ENCODE measurements at regions not wholly inside any gene's neighbourhood (a gene's known extent, or its start where the extent isn't known, plus 50 kb on each side); places are given as distances from the start of the nearest gene placed in this dataset.

- TF ChIP-seq USF2 (IDR thresholded peaks at IDR 0.05; ENCODE audit: borderline replicate concordance, low read depth, low read length) (no peak), SMC3 (IDR thresholded peaks at IDR 0.05; ENCODE audit: low read depth, low read length) (no peak), MXI1 (IDR thresholded peaks at IDR 0.05; ENCODE audit: low read depth, low read length) (no peak), GABPA (IDR thresholded peaks at IDR 0.05; ENCODE audit: low read depth) (no peak), CTCF (IDR thresholded peaks at IDR 0.05) (no peak)
These were observed 182.2 kb downstream of the URB2 start for GRCh38 chr1:229808272-229808671.

Measured in SK-N-SH (cell line).